GM12878 (cell line): ENCODE measurements at regions not wholly inside any gene's neighbourhood (a gene's known extent, or its start where the extent isn't known, plus 50 kb on each side); places are given as distances from the start of the nearest gene placed in this dataset.

ENCODE experiments used
- BACH1 ChIP-seq: fragments of 450-650 bp; IDR thresholded peaks from 2 replicates; pipeline ENCODE4 v1.6.1; 2017; ENCODE audit warnings: mild to moderate bottlenecking, borderline replicate concordance
- BHLHE40 ChIP-seq, 2 experiments: fragments of 450-650 bp in 1 of 2; IDR thresholded peaks; 2 replicates each; pipeline ENCODE4 v1.6.1; 2011 to 2017; ENCODE audit warnings: low read depth in 2 of 2, borderline replicate concordance in 1 of 2, improper control_type of control experiment in 1 of 2, low read length in 1 of 2, mild to moderate bottlenecking in 1 of 2
- CEBPB ChIP-seq, 2 experiments: fragments of 150-350 bp in 1 of 2; IDR thresholded peaks; 2 replicates each; pipeline ENCODE4 v1.6.1; 2012 to 2014; ENCODE audit warnings: low read depth in 2 of 2, low read length in 2 of 2, borderline replicate concordance in 1 of 2, inconsistent platforms in 1 of 2
- EGR1 ChIP-seq, 2 experiments: IDR thresholded peaks; 1 replicate in 1 of 2; 2 replicates in 1 of 2; pipeline ENCODE4 v1.6.1; 2011 to 2012; ENCODE audit warnings: low read depth in 2 of 2, low read length in 2 of 2, borderline replicate concordance in 1 of 2, mild to moderate bottlenecking in 1 of 2, moderate library complexity in 1 of 2
- ESRRA ChIP-seq: IDR thresholded peaks from 2 replicates; pipeline ENCODE4 v1.6.1; 2012; ENCODE audit warnings: mild to moderate bottlenecking, low read length, improper control_type of control experiment
- FOS ChIP-seq: IDR thresholded peaks from 3 replicates; pipeline ENCODE4 v1.6.1; 2011; ENCODE audit warnings: borderline replicate concordance; ENCODE audit not compliant: insufficient read length; ENCODE audit errors: extremely low read depth
- PBX3 ChIP-seq: IDR thresholded peaks from 2 replicates; pipeline ENCODE4 v1.6.1; 2011; ENCODE audit warnings: mild to moderate bottlenecking, low read depth, low read length, moderate library complexity; ENCODE audit not compliant: insufficient replicate concordance
- TF ChIP-seq, protein P1 (sequence below): fragments of 450-650 bp; IDR thresholded peaks from 2 replicates; pipeline ENCODE4 v1.6.1; 2017; ENCODE audit warnings: antibody characterized with exemption, mild to moderate bottlenecking, moderate library complexity

DNA sequence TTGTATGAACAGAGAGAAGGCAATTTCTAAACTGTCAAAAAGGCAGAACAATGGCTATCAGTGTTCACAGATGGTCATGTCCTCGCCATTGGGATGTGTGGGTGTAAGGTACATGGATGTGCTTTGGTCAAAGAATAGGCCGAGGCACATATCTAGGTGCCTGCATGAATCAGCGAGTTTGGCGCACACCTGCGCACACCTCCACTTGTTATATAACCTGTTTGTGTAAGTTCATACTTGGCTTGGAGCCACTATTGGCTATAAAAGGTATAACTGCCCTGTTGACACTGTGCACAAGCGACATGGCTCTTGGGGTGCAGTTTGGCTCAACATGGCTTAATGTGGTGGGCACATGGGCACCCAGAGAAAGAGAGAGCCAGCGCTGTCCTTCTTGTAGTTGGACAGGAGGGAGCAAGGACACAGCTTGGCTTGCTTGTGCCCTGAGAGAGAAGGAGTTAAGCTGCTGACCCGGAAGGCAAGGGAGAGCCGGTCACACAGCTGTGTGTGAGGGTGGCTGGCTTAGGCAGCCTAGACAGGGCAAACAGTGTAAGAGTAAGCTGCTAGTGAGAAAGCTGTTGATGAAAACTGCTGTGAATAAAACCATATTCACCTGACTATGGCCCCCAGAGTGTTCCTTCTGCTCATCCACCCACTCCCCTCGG is 499.1 kb downstream of the KCNJ2 start (continued):
- TF ChIP-seq, protein P1, sequence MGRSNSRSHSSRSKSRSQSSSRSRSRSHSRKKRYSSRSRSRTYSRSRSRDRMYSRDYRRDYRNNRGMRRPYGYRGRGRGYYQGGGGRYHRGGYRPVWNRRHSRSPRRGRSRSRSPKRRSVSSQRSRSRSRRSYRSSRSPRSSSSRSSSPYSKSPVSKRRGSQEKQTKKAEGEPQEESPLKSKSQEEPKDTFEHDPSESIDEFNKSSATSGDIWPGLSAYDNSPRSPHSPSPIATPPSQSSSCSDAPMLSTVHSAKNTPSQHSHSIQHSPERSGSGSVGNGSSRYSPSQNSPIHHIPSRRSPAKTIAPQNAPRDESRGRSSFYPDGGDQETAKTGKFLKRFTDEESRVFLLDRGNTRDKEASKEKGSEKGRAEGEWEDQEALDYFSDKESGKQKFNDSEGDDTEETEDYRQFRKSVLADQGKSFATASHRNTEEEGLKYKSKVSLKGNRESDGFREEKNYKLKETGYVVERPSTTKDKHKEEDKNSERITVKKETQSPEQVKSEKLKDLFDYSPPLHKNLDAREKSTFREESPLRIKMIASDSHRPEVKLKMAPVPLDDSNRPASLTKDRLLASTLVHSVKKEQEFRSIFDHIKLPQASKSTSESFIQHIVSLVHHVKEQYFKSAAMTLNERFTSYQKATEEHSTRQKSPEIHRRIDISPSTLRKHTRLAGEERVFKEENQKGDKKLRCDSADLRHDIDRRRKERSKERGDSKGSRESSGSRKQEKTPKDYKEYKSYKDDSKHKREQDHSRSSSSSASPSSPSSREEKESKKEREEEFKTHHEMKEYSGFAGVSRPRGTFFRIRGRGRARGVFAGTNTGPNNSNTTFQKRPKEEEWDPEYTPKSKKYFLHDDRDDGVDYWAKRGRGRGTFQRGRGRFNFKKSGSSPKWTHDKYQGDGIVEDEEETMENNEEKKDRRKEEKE = no peak
- TF ChIP-seq BACH1 (no peak), FOS (no peak), EGR1 (IDR thresholded peaks at IDR 0.05; ENCODE audit: borderline replicate concordance in 1 of 2, low read depth in 2 of 2, low read length in 2 of 2) (no peak), PBX3 (no peak), CEBPB (IDR thresholded peaks at IDR 0.05; ENCODE audit: borderline replicate concordance in 1 of 2, low read depth in 2 of 2, low read length in 2 of 2) (no peak), ESRRA (no peak), BHLHE40 (IDR thresholded peaks at IDR 0.05; ENCODE audit: borderline replicate concordance in 1 of 2, low read depth in 2 of 2, low read length in 1 of 2) (no peak)
